ENCODE measurements at regions not wholly inside any gene's neighbourhood (a gene's known extent, or its start where the extent isn't known, plus 50 kb on each side); places are given as distances from the start of the nearest gene placed in this dataset.
"Not testable (repeated sequence)": the region's sequence is repeated elsewhere in the genome, so short reads cannot be mapped to it uniquely, and the experiment has no call there.

- no peak for DNase-seq
Observed at GRCh38 chr2:77839102-77839501, 316.9 kb upstream of the LRRTM4 start.

DNA sequence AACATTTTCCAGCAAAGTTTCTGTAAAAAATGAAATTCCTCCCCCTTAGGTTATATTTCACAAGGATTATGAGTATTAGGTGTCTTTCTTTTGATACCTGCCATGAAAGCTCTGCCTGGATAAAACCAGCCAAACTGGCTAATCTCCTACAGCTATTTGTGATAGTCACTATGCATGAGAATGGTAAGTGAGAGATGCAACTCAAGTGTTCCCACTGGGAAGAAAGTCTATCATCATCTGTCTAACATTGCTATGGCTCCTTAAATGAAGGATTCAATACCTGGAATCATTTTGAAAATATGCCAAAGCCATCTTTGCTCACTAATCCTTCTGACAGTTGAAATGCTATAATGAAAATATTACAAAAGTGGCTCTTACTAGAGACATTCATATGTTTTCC, 339.9 kb upstream of the LRRTM4 start:
- no peak for DNase-seq

GRCh38 chr2:77864426-77864825, 342.2 kb upstream of the LRRTM4 start:
- no peak for DNase-seq

- no peak for DNase-seq
Observed at GRCh38 chr2:77866661-77867060, 344.5 kb upstream of the LRRTM4 start.

DNA sequence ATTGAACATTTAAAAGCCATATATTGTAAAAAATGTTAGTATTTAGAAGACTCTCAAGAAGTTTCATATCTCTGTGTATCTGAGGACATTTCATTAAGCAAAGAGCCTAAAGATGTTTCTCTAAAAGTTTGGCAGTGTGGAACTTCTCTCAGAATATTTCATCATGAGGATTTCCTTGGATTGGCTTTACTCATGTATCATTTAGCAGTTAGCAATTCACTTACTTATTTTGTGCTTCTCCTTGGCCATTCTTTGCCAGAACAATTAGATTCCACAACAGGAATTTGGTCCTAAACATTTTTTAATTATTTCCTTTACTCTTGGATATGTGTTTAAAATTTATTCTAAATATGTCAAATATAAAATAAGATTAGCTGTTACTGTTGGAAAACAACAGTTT, 345.0 kb upstream of the LRRTM4 start:
- no peak for DNase-seq

DNA sequence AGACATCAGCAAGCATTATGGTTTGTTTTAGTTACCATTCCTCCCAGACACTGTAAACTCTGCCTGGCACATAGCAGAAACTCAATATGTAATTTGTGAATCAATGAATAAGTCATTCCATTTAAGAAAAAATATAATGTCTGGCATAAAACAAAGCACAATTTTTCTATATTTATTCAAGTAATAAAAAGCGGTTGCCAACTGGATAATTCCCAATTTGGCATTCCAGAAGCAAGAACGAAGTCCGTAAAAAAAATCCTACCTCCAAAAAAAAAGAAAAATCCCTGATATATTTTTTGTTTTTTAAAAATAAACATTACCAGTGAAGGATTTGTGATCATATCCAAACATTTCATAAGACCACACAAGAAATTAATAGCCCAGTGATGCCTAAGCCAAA, 351.3 kb upstream of the LRRTM4 start:
- DNase-seq, result no peak

DNA sequence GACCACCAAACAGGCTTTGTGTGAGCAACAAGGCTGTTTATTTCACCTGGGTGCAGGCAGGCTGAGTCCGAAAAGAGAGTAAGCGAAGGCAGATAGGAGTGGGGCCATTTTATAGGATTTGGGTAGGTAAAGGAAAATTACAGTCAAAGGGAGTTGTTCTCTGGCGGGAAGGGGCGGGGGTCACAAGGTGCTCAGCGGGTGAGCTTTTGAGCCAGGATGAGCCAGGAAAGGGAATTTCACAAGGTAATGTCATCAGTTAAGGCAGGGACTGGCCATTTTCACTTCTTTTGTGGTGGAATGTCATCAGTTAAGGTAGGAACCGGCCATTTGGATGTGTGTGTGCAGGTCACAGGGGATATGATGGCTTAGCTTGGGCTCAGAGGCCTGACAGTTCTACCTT, 378.0 kb upstream of the LRRTM4 start:
- not testable (repeated sequence) for DNase-seq

GRCh38 chr2:77910136-77910535, 388.0 kb upstream of the LRRTM4 start:
- DNase-seq, result no peak

DNA sequence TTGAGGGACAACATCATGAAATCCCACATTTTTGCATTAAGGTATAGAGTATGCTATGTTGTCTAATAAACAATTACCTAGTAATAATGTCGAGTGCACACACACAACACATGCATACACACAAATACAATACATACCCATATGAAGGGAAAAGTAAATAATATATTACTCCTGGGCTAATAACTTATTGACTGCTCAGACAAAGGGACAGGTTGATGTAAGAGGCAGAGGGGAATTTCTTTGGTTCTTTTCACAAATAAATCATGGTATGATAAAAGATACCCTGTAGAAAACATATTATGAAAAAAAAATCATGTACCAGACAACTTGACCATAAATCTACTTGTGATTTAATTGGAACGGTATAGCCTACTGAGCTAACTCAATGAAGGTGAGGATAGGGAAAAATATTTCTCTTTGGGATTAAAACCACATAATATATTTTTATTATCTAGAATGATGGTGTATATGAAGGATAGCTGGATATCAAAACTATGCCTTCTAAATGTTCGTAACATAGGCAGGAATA, 398.7 kb upstream of the LRRTM4 start:
- DNase-seq, result no peak

DNA sequence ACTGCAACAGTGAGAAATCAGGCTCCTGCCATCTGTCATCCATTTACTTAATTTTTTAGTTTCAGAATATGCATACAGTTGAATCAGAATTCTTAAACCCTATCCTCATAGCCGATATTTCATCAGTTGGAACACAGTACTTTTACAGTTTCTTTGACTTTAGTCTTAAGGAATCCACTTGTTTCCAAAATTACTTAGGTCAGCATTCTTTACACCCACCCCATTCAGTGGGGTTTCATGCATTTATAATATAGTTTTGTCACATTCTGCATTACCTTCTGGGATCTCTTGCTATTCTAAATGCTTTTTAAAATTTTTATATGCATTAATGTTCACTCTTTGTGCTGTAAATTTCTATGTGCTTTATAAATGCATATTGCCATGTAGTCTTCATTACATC, 400.4 kb upstream of the LRRTM4 start:
- DNase-seq, result no peak

GRCh38 chr2:77937366-77937765, 415.2 kb upstream of the LRRTM4 start:
- no peak for DNase-seq

DNA sequence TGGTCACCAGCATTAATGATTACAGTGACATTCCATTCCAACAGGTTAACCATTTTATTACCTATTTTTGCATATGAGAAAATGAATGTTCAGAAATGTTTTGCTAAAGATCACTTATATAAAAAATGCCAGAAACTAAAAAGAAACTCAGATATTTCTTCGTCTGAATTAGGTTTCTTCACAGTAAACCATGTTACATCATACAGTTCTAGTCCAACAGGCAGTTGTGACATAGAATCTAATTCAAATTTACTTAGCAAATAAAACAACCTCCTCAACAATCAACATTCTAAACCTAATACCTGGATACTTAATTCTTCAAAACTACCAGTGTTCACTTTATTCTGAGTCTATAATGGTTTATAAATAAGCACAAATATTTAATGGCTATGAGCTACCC, 416.3 kb upstream of the LRRTM4 start:
- DNase-seq, result no peak

DNA sequence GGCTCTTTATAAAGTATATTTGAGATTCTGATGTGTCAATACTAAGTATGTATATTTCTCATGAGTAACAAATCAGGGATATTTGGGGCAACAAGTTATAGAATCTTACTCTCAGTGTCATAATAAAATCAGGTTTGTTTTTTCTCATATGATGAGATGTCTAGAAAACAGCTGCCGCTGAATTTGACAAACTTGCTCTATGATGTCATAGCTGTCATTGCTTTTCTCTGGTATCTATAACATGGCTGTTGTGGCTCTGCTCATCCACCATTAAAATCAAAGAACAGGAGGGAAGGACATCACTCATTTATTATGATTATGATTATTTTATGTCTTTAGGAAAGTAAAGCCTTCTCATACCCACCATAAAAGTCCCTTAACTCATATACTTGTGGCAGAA, 417.2 kb upstream of the LRRTM4 start:
- DNase-seq, result no peak

DNA sequence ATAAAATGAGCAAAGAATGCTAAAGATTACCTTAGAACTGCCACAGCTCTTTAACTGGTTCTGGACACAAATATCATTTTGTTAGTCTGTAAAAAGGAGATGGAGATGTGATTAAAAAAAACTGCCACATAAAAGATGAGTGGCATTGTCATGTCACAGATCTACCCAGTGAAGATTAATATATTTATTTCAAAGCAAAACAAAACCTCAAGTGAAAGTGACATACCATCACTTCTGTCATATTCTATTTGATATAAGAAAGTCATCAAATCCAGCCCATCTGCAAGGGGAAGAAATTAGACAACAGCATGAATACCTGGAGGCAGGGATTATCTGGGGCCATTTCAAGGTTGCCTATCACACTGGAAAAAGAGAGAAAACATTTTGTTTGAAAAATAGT, 417.6 kb upstream of the LRRTM4 start:
- no peak for DNase-seq

DNA sequence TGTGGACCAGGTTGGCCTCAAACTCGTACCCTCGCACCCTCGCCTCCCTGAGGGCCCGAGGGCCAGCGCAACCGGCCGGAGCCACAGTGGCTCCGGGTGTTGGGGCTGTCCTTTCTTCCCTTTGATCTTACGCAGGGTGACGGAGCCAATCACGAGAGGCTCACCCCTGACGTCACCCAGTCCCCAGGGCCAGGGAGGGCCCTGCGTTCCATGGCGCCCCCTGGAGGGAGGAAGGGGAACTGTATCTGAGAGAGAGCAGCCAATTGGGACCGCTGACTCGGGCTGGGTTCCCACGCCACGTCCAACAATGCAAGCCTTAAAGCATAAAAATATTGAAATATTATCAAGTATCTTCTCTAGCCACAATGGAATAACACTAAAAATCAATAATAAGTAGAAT, 432.8 kb upstream of the LRRTM4 start:
- DNase-seq, result no peak

- DNase-seq, result no peak
Observed at GRCh38 chr2:77962943-77963342, 440.8 kb upstream of the LRRTM4 start.

- DNase-seq, result no peak
Observed at GRCh38 chr2:77977471-77978063, 455.4 kb upstream of the LRRTM4 start.

DNA sequence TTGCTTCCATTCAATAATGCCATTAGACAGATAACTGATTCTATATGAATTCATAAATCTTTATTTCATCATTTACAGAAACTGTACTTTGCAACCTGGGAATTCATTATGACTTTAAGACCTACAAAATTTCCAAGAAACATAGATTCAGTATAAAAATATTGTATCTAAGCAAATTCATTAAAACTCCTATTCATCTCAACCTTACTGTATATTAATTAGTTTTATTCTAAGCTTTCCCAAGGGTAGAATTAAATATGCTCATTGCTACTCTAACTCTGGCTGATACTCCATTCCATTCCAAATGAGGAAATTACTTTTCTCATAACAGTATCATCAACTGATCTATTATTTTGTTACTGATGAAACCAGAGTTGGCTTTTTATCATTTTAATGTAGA, 473.0 kb upstream of the LRRTM4 start:
- no peak for DNase-seq

- no peak for DNase-seq
Observed at GRCh38 chr2:77999376-77999775, 477.2 kb upstream of the LRRTM4 start.

DNA sequence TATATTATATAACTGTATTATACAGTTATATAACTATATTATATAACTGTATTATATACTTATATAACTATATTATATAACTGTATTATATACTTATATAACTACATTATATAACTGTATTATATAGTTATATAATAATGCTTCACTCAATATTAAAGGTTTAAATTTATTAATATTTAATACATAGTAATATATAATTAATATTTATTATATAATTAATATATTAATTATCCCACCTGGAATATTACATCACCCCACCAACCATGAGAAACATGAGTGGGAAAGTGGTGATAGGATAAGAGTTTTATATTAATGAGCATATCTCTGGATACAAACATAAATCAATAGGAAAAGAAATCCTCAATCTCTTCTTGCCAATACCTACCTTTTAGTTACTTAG, 487.1 kb upstream of the LRRTM4 start:
- no peak for DNase-seq

DNA sequence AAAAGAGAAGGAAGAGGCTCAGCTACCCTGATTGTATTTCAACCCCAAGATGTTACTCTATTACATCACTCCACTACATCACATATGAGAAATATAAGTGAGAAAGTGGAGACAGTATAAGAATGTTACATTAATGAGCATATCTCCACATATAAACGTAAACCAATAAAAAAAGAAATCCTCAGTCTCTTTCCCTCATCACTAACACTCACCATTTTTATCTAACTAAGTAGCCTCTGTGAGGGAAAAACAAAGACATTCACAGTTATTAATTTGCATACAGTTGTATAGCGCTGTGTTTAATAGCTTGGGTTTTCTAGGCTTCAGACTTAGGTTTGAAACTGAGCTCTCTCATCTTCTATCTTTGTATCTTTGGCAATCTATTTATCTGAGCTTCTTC, 489.1 kb upstream of the LRRTM4 start:
- no peak for DNase-seq

GRCh38 chr2:78020491-78020890, 498.3 kb upstream of the LRRTM4 start:
- DNase-seq, result no peak

GRCh38 chr2:78023356-78023755, 501.2 kb upstream of the LRRTM4 start:
- DNase-seq, result no peak

DNA sequence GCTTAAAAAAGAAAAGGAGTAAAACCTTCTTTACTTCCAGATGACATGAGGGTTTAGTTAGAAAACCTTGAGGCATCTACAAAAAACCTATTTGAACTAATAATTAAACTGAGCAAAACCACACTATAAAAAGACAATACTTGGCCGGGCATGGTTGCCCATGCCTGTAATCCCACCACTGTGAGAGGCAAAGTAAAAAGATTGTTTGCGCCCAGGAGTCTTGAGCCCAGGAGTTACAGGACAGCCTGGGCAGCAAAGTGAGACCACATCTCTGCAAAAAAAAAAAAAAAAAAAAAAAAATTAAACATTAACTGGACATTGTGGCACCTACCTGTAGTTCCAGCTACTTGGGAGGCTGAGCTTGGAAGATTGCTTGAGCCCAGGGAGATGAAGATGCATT, 502.8 kb upstream of the LRRTM4 start:
- DNase-seq, result no peak

GRCh38 chr2:78029392-78029995, 507.3 kb upstream of the LRRTM4 start:
- no peak for DNase-seq

All from NCI-H1694 (cell line).